DOHH2 (cell line): ENCODE measurements at regions not wholly inside any gene's neighbourhood (a gene's known extent, or its start where the extent isn't known, plus 50 kb on each side); places are given as distances from the start of the nearest gene placed in this dataset.

Source experiments
- EZH2phosphoT487 ChIP-seq: fragments of 200-600 bp; sonication (generic); IDR thresholded peaks from 2 replicates; pipeline ENCODE4 v1.6.1; 2017; ENCODE audit warnings: borderline replicate concordance, mild to moderate bottlenecking, antibody characterized with exemption, low read length, moderate library complexity, mixed read lengths
- TF ChIP-seq, protein P1 (sequence below): fragments of 200-600 bp; sonication (generic); IDR thresholded peaks from one replicate; pipeline ENCODE4 v1.5.1; 2014; ENCODE audit warnings: antibody characterized with exemption, mild to moderate bottlenecking, low read depth, low read length; ENCODE audit not compliant: poor library complexity, severe bottlenecking

DNA sequence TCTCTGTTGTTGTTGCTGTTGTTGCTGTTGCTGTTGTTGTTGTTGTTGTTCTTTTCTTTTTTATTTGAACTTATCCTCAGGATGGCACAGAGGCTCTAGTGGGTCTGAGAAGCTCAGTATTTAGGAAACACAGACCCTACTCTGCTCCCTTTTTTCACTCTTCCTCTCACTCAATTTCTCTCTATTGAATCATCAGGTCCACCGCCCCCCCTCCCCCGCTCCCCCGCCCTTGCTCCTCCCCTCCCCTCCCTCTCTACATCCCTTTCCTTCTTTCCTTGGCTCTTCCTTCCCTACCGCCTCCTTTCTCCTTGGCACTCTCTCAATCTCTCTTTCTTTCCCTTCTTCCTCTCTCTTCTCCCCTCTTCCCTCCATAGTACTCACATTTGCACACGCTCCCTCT lies 218.5 kb upstream of the ZC3H12A start:
- TF ChIP-seq, protein P1, sequence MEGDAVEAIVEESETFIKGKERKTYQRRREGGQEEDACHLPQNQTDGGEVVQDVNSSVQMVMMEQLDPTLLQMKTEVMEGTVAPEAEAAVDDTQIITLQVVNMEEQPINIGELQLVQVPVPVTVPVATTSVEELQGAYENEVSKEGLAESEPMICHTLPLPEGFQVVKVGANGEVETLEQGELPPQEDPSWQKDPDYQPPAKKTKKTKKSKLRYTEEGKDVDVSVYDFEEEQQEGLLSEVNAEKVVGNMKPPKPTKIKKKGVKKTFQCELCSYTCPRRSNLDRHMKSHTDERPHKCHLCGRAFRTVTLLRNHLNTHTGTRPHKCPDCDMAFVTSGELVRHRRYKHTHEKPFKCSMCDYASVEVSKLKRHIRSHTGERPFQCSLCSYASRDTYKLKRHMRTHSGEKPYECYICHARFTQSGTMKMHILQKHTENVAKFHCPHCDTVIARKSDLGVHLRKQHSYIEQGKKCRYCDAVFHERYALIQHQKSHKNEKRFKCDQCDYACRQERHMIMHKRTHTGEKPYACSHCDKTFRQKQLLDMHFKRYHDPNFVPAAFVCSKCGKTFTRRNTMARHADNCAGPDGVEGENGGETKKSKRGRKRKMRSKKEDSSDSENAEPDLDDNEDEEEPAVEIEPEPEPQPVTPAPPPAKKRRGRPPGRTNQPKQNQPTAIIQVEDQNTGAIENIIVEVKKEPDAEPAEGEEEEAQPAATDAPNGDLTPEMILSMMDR: no peak
- TF ChIP-seq EZH2phosphoT487: no peak
